HFFc6 (cell line): ENCODE measurements at regions not wholly inside any gene's neighbourhood (a gene's known extent, or its start where the extent isn't known, plus 50 kb on each side); places are given as distances from the start of the nearest gene placed in this dataset.

Source experiments
- DNase-seq: peaks from one replicate; pipeline ENCODE4 v3.0.0-alpha.2; 2018
- H3K27ac Mint-ChIP-seq: 2 replicates; pipeline ENCODE4 v1.8.0; 2020; ENCODE audit warnings: mild to moderate bottlenecking, mixed read lengths
- H3K27me3 Mint-ChIP-seq: 2 replicates; pipeline ENCODE4 v1.8.0; 2021; ENCODE audit warnings: mild to moderate bottlenecking, moderate library complexity, mixed read lengths; ENCODE audit not compliant: insufficient read depth
- H3K36me3 Mint-ChIP-seq: 2 replicates; pipeline ENCODE4 v1.8.0; 2021; ENCODE audit warnings: low read depth, mixed read lengths
- H3K4me1 Mint-ChIP-seq: 2 replicates; pipeline ENCODE4 v1.8.0; 2020; ENCODE audit warnings: low read depth, mixed read lengths
- H3K4me3 Mint-ChIP-seq: 2 replicates; pipeline ENCODE4 v1.8.0; 2020; ENCODE audit warnings: mild to moderate bottlenecking, moderate library complexity, mixed read lengths
- H3K9me3 Mint-ChIP-seq: 2 replicates; pipeline ENCODE4 v1.8.0; 2020; ENCODE audit warnings: mild to moderate bottlenecking, mixed read lengths
- CTCF ChIP-seq: fragments of 200-600 bp; sonication (generic); IDR thresholded peaks from 2 replicates; pipeline ENCODE4 v1.5.0; 2021; ENCODE audit warnings: antibody characterized with exemption, mild to moderate bottlenecking

GRCh38 chr20:11261533-11262000 lies 587.8 kb upstream of the JAG1 start:
- peaks cover 29% of the 10 kb centered on the region for H3K4me1 Mint-ChIP-seq
- no peak for TF ChIP-seq CTCF
- H3K27ac Mint-ChIP-seq: peak overlapping the region; percentile 22; the same call in 1 of the 2 replicates
- H3K9me3 Mint-ChIP-seq: no peaks in the 10 kb centered on the region
- DNase-seq: peak; percentile 77
- H3K27me3 Mint-ChIP-seq: peaks cover 4% of the 10 kb centered on the region
- no peak overlapping the region for H3K4me3 Mint-ChIP-seq
- no peaks in the 10 kb centered on the region; the same call in 1 of the 2 replicates for H3K36me3 Mint-ChIP-seq

GRCh38 chr20:11266571-11266970 lies 592.8 kb upstream of the JAG1 start:
- peaks cover 37% of the 10 kb centered on the region for H3K4me1 Mint-ChIP-seq
- H3K9me3 Mint-ChIP-seq: no peaks in the 10 kb centered on the region

GRCh38 chr20:11267131-11267761 lies 593.4 kb upstream of the JAG1 start:
- H3K27me3 Mint-ChIP-seq: peaks cover 3% of the 10 kb centered on the region; the same call in 1 of the 2 replicates
- peak overlapping the region; percentile 67 for H3K4me3 Mint-ChIP-seq
- no peaks in the 10 kb centered on the region for H3K36me3 Mint-ChIP-seq
- no peaks in the 10 kb centered on the region for H3K9me3 Mint-ChIP-seq
- TF ChIP-seq CTCF: no peak
- peak; percentile 77 for DNase-seq
- H3K27ac Mint-ChIP-seq: peak overlapping the region; percentile 53
- peaks cover 30% of the 10 kb centered on the region for H3K4me1 Mint-ChIP-seq

More at GRCh38 chr20:11266571-11266970, 592.8 kb upstream of the JAG1 start:
- no peak overlapping the region for H3K4me3 Mint-ChIP-seq
- H3K36me3 Mint-ChIP-seq: no peaks in the 10 kb centered on the region
- H3K27me3 Mint-ChIP-seq: peaks cover 3% of the 10 kb centered on the region
- no peak for DNase-seq
- TF ChIP-seq CTCF: no peak
- no peak overlapping the region for H3K27ac Mint-ChIP-seq

GRCh38 chr20:11267762-11268335 lies 594.0 kb upstream of the JAG1 start:
- H3K27ac Mint-ChIP-seq: peak overlapping the region; percentile 53
- H3K36me3 Mint-ChIP-seq: no peaks in the 10 kb centered on the region
- no peak for TF ChIP-seq CTCF
- DNase-seq: no peak
- peak overlapping the region; percentile 67 for H3K4me3 Mint-ChIP-seq
- H3K4me1 Mint-ChIP-seq: peaks cover 30% of the 10 kb centered on the region
- H3K27me3 Mint-ChIP-seq: peaks cover 3% of the 10 kb centered on the region; the same call in 1 of the 2 replicates
- no peaks in the 10 kb centered on the region for H3K9me3 Mint-ChIP-seq

GRCh38 chr20:11270566-11270965 lies 596.8 kb upstream of the JAG1 start:
- DNase-seq: no peak
- H3K36me3 Mint-ChIP-seq: no peaks in the 10 kb centered on the region
- H3K27me3 Mint-ChIP-seq: peaks cover 5% of the 10 kb centered on the region; the same call in 1 of the 2 replicates
- H3K27ac Mint-ChIP-seq: no peak overlapping the region
- no peaks in the 10 kb centered on the region for H3K9me3 Mint-ChIP-seq
- H3K4me1 Mint-ChIP-seq: peaks cover 30% of the 10 kb centered on the region
- H3K4me3 Mint-ChIP-seq: no peak overlapping the region
- TF ChIP-seq CTCF: no peak
